ENCODE measurements at regions not wholly inside any gene's neighbourhood (a gene's known extent, or its start where the extent isn't known, plus 50 kb on each side); places are given as distances from the start of the nearest gene placed in this dataset.

- no peaks in the 10 kb centered on the region for H3K79me2 ChIP-seq (ENCODE audit: low read length)
- no peaks in the 10 kb centered on the region for H4K20me1 ChIP-seq (ENCODE audit: insufficient read depth, low read length)
- H3K9me3 ChIP-seq (replicated peaks; ENCODE audit: insufficient read depth, low read length): no peaks in the 10 kb centered on the region
- H3K4me3 ChIP-seq (ENCODE audit: low read length): no peak overlapping the region
- no peaks in the 10 kb centered on the region for H3K27me3 ChIP-seq (replicated peaks; ENCODE audit: insufficient read depth, low read length)
- H3K4me1 ChIP-seq (ENCODE audit: low read length): no peaks in the 10 kb centered on the region
- no peak overlapping the region for H3K27ac ChIP-seq (ENCODE audit: low read length)
- no peak overlapping the region for H3K9ac ChIP-seq (ENCODE audit: low read length)
- H3K36me3 ChIP-seq (replicated peaks; ENCODE audit: insufficient read depth, low read length): no peaks in the 10 kb centered on the region
- H3F3A ChIP-seq (ENCODE audit: insufficient read depth, low read length): no peaks in the 10 kb centered on the region
- no peak overlapping the region for H2AFZ ChIP-seq (ENCODE audit: low read length)
- no peak overlapping the region for H3K4me2 ChIP-seq (ENCODE audit: low read depth, low read length)
- H3K9me2 ChIP-seq (replicated peaks; ENCODE audit: insufficient read depth, low read length): no peaks in the 10 kb centered on the region
- DNase-seq: no peak
- TF ChIP-seq EZH2 (optimal IDR thresholded peaks at IDR 0.05; ENCODE audit: low read depth, low read length): no peak
- no peak for TF ChIP-seq EZH2phosphoT487 (IDR thresholded peaks at IDR 0.05; ENCODE audit: low read length)
- TF ChIP-seq, protein P1, sequence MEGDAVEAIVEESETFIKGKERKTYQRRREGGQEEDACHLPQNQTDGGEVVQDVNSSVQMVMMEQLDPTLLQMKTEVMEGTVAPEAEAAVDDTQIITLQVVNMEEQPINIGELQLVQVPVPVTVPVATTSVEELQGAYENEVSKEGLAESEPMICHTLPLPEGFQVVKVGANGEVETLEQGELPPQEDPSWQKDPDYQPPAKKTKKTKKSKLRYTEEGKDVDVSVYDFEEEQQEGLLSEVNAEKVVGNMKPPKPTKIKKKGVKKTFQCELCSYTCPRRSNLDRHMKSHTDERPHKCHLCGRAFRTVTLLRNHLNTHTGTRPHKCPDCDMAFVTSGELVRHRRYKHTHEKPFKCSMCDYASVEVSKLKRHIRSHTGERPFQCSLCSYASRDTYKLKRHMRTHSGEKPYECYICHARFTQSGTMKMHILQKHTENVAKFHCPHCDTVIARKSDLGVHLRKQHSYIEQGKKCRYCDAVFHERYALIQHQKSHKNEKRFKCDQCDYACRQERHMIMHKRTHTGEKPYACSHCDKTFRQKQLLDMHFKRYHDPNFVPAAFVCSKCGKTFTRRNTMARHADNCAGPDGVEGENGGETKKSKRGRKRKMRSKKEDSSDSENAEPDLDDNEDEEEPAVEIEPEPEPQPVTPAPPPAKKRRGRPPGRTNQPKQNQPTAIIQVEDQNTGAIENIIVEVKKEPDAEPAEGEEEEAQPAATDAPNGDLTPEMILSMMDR (IDR thresholded peaks at IDR 0.05; ENCODE audit: low read length): no peak
Observed at GRCh38 chr14:101695659-101696058, 65.8 kb upstream of the PPP2R5C start.

GRCh38 chr14:101704140-101704539 is 57.4 kb upstream of the PPP2R5C start:
- Histone ChIP-seq H3K27ac (ENCODE audit: low read length) (no peak overlapping the region), H3K4me2 (ENCODE audit: low read depth, low read length) (no peak overlapping the region), H3F3A (ENCODE audit: insufficient read depth, low read length) (no peaks in the 10 kb centered on the region), H3K4me3 (ENCODE audit: low read length) (no peak overlapping the region), H3K79me2 (ENCODE audit: low read length) (no peaks in the 10 kb centered on the region), H4K20me1 (ENCODE audit: insufficient read depth, low read length) (no peaks in the 10 kb centered on the region), H3K9me3 (replicated peaks; ENCODE audit: insufficient read depth, low read length) (no peaks in the 10 kb centered on the region), H2AFZ (ENCODE audit: low read length) (no peak overlapping the region), H3K27me3 (replicated peaks; ENCODE audit: insufficient read depth, low read length) (no peaks in the 10 kb centered on the region), H3K9me2 (replicated peaks; ENCODE audit: insufficient read depth, low read length) (no peaks in the 10 kb centered on the region), H3K9ac (ENCODE audit: low read length) (no peak overlapping the region), H3K36me3 (replicated peaks; ENCODE audit: insufficient read depth, low read length) (no peaks in the 10 kb centered on the region), H3K4me1 (ENCODE audit: low read length) (no peaks in the 10 kb centered on the region; the same call in 1 of the 2 replicates)
- no peak for DNase-seq
- no peak for TF ChIP-seq EZH2 (optimal IDR thresholded peaks at IDR 0.05; ENCODE audit: low read depth, low read length)
- TF ChIP-seq, protein P1 (IDR thresholded peaks at IDR 0.05; ENCODE audit: low read length): no peak

- peak; percentile 40 for DNase-seq
- no peaks in the 10 kb centered on the region for H3K27me3 ChIP-seq (replicated peaks; ENCODE audit: insufficient read depth, low read length)
- no peak for TF ChIP-seq EZH2 (optimal IDR thresholded peaks at IDR 0.05; ENCODE audit: low read depth, low read length)
- TF ChIP-seq, protein P1 (IDR thresholded peaks at IDR 0.05; ENCODE audit: low read length): no peak
- no peak for TF ChIP-seq EZH2phosphoT487 (IDR thresholded peaks at IDR 0.05; ENCODE audit: low read length)
- no peaks in the 10 kb centered on the region; the same call in 1 of the 2 replicates for H3K4me1 ChIP-seq (ENCODE audit: low read length)
- no peaks in the 10 kb centered on the region for H3F3A ChIP-seq (ENCODE audit: insufficient read depth, low read length)
- H2AFZ ChIP-seq (ENCODE audit: low read length): peak overlapping the region; percentile 53; the same call in 1 of the 2 replicates
- H3K9me2 ChIP-seq (replicated peaks; ENCODE audit: insufficient read depth, low read length): no peaks in the 10 kb centered on the region
- peak overlapping the region; percentile 10; the same call in 1 of the 2 replicates for H3K9ac ChIP-seq (ENCODE audit: low read length)
- no peak overlapping the region for H3K27ac ChIP-seq (ENCODE audit: low read length)
- H3K79me2 ChIP-seq (ENCODE audit: low read length): no peaks in the 10 kb centered on the region
- H4K20me1 ChIP-seq (ENCODE audit: insufficient read depth, low read length): no peaks in the 10 kb centered on the region
- H3K4me3 ChIP-seq (ENCODE audit: low read length): no peak overlapping the region
- no peaks in the 10 kb centered on the region for H3K36me3 ChIP-seq (replicated peaks; ENCODE audit: insufficient read depth, low read length)
- peak overlapping the region; percentile 32; the same call in 1 of the 2 replicates for H3K4me2 ChIP-seq (ENCODE audit: low read depth, low read length)
- H3K9me3 ChIP-seq (replicated peaks; ENCODE audit: insufficient read depth, low read length): no peaks in the 10 kb centered on the region
Observed at GRCh38 chr14:101705733-101706508, 55.6 kb upstream of the PPP2R5C start.
